BLaER1 (cell line): ENCODE measurements at regions not wholly inside any gene's neighbourhood (a gene's known extent, or its start where the extent isn't known, plus 50 kb on each side); places are given as distances from the start of the nearest gene placed in this dataset.
"Not testable (repeated sequence)": the region's sequence is repeated elsewhere in the genome, so short reads cannot be mapped to it uniquely, and the experiment has no call there.

Experiments
- H3K27ac ChIP-seq: shearing (Covaris generic); formaldehyde crosslinking; 2 replicates; pipeline ENCODE4 v1.8.1; 2022
- H3K27me3 ChIP-seq: shearing (Covaris generic); formaldehyde crosslinking; 2 replicates; pipeline ENCODE4 v1.8.1; 2022
- H3K36me3 ChIP-seq: shearing (Covaris generic); formaldehyde crosslinking; 2 replicates; pipeline ENCODE4 v1.8.1; 2022
- H3K4me1 ChIP-seq: shearing (Covaris generic); formaldehyde crosslinking; 2 replicates; pipeline ENCODE4 v1.8.1; 2022
- H3K4me2 ChIP-seq: shearing (Covaris generic); formaldehyde crosslinking; 2 replicates; pipeline ENCODE4 v1.8.1; 2022
- H3K4me3 ChIP-seq: shearing (Covaris generic); formaldehyde crosslinking; 2 replicates; pipeline ENCODE4 v1.8.1; 2022
- H3K9ac ChIP-seq: shearing (Covaris generic); formaldehyde crosslinking; 2 replicates; pipeline ENCODE4 v1.8.1; 2022
- H3K9me3 ChIP-seq: shearing (Covaris generic); formaldehyde crosslinking; 2 replicates; pipeline ENCODE4 v1.8.1; 2022
- H4K20me1 ChIP-seq: shearing (Covaris generic); formaldehyde crosslinking; 2 replicates; pipeline ENCODE4 v1.8.1; 2022
- Cebpa-rat ChIP-seq: shearing (Covaris generic); IDR thresholded peaks from 2 replicates; pipeline ENCODE4 v1.8.1; 2022

- Histone ChIP-seq H3K9ac (no peak overlapping the region), H4K20me1 (no peaks in the 10 kb centered on the region), H3K4me3 (no peak overlapping the region), H3K4me2 (no peak overlapping the region), H3K27ac (no peak overlapping the region), H3K27me3 (no peaks in the 10 kb centered on the region), H3K36me3 (no peaks in the 10 kb centered on the region), H3K4me1 (no peaks in the 10 kb centered on the region), H3K9me3 (no peaks in the 10 kb centered on the region)
- no peak for TF ChIP-seq Cebpa-rat
These were observed 2246.0 kb downstream of the ARAP2 start for GRCh38 chr4:33998291-33998690.

DNA sequence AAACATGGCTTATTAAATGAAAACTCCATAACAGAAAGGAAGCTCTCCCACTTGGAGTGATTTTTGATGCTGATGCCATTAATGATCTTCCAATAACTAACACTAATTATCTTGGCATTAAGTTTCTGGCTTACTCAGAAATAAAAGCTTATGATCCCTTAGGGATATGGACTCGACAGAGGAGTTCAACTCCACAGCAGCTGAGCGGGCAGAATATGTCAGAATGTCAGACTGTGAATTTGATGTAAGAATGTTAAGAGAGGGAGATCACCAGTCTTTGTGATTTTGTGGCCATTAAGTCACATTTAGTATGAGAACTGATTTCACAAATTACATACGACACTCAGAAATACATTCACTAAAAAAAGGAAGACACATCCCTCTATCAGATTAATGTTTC lies 2244.0 kb downstream of the ARAP2 start:
- Histone ChIP-seq H3K4me2 (no peak overlapping the region), H3K36me3 (no peaks in the 10 kb centered on the region), H3K4me1 (no peaks in the 10 kb centered on the region), H3K27ac (no peak overlapping the region), H3K9ac (no peak overlapping the region), H3K4me3 (no peak overlapping the region), H3K27me3 (no peaks in the 10 kb centered on the region), H4K20me1 (no peaks in the 10 kb centered on the region), H3K9me3 (no peaks in the 10 kb centered on the region)
- no peak for TF ChIP-seq Cebpa-rat

DNA sequence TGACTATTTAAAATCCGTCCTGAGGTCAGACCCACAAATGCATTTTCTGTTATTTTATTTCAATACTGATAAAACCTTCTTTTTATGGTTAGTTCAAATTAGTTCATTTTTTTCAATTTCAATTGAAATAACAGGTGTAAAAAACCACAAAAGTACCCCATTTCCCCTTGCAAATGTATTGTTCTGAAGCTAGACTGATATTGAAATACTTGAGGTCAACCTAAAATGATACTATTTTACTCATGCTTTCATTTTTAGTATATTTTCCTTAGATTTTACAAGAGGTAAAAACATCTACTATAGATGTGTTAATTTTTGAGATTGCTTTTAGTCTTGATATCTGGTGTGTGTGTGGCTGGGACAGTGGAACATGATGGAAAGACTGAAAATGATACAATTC lies 2237.8 kb downstream of the ARAP2 start:
- not testable (repeated sequence) for H3K4me2 ChIP-seq

GRCh38 chr4:34009951-34010350 lies 2234.4 kb downstream of the ARAP2 start:
- no peak overlapping the region for H3K27ac ChIP-seq
- no peak overlapping the region for H3K9ac ChIP-seq
- no peak overlapping the region for H3K4me3 ChIP-seq
- TF ChIP-seq Cebpa-rat = no peak
- no peaks in the 10 kb centered on the region for H3K9me3 ChIP-seq
- H3K4me2 ChIP-seq = no peak overlapping the region
- no peaks in the 10 kb centered on the region for H3K27me3 ChIP-seq
- no peaks in the 10 kb centered on the region for H4K20me1 ChIP-seq
- H3K36me3 ChIP-seq = no peaks in the 10 kb centered on the region
- H3K4me1 ChIP-seq = no peaks in the 10 kb centered on the region

More for the DNA sequence above, 2237.8 kb downstream of the ARAP2 start:
- H4K20me1 ChIP-seq, H3K4me3 ChIP-seq, H3K4me1 ChIP-seq, H3K27ac ChIP-seq, H3K9ac ChIP-seq, H3K36me3 ChIP-seq, H3K27me3 ChIP-seq, H3K9me3 ChIP-seq: not testable (repeated sequence)

DNA sequence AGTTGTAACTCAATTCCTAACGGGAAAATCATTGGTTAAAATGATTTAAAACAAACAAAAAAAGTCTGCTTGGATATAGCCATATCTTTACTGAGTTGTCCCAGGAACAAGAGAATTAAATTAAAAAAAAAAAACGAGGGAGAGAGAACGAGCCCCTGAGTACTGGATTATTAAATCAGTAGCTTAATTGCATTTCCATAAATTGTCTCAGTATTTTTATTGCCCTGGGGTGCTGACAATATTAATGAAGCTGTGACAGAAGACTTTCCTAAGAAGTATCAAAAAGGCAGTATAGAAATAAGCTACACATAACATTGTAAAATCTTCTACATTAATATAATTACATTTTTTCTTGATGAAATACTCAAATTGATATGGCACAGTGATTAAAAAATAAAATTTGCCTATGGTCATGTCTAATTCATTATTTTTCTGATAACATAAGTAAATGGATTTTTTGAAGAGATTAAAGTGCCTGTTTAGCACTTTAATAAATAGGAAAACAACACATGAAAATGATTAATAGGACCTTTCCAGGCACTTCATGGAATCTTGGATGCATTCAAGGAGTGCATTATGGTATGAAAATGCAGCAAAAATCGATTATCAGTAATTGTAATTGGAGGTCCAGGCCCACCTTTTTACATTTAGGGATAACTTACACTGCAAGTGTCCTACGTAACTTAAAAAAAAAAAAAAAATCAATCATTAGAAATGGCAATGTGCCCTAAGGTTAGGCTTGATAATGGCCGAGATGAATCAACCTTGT lies 2233.4 kb downstream of the ARAP2 start:
- H3K27ac ChIP-seq = no peak overlapping the region
- H3K36me3 ChIP-seq = no peaks in the 10 kb centered on the region
- H3K9me3 ChIP-seq = no peaks in the 10 kb centered on the region
- H3K9ac ChIP-seq = no peak overlapping the region
- H3K27me3 ChIP-seq = no peaks in the 10 kb centered on the region
- no peaks in the 10 kb centered on the region for H3K4me1 ChIP-seq
- no peak overlapping the region for H3K4me2 ChIP-seq
- TF ChIP-seq Cebpa-rat = no peak
- H3K4me3 ChIP-seq = no peak overlapping the region
- H4K20me1 ChIP-seq = no peaks in the 10 kb centered on the region

- H4K20me1 ChIP-seq = no peaks in the 10 kb centered on the region
- TF ChIP-seq Cebpa-rat = no peak
- H3K4me3 ChIP-seq = no peak overlapping the region
- H3K4me2 ChIP-seq = no peak overlapping the region
- no peaks in the 10 kb centered on the region for H3K27me3 ChIP-seq
- H3K36me3 ChIP-seq = no peaks in the 10 kb centered on the region
- H3K27ac ChIP-seq = no peak overlapping the region
- H3K4me1 ChIP-seq = no peaks in the 10 kb centered on the region
- no peaks in the 10 kb centered on the region for H3K9me3 ChIP-seq
- no peak overlapping the region for H3K9ac ChIP-seq
These were observed 2209.1 kb downstream of the ARAP2 start for GRCh38 chr4:34035225-34035624.

DNA sequence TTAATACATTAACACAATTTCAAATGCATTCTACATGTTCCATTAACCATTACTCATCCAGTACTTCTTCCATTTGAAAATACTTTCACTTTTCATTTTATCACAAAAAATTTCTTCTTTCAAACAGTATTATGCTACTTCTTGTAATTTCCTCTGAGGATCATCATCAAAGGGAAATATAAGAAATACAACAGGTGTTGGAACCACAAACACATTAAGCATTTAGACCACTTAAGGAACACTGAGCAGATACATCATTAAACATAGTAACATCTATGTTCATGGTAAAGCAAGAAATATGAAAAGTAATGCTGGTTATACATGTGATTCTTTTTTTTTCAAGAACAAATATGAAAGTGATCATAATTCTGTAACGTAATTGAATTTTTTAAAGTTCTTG lies 2207.0 kb downstream of the ARAP2 start:
- H3K4me3 ChIP-seq = no peak overlapping the region
- H3K4me1 ChIP-seq = no peaks in the 10 kb centered on the region
- no peaks in the 10 kb centered on the region for H3K9me3 ChIP-seq
- no peak overlapping the region for H3K4me2 ChIP-seq
- H4K20me1 ChIP-seq = no peaks in the 10 kb centered on the region
- TF ChIP-seq Cebpa-rat = no peak
- H3K36me3 ChIP-seq = no peaks in the 10 kb centered on the region
- no peak overlapping the region for H3K27ac ChIP-seq
- H3K27me3 ChIP-seq = no peaks in the 10 kb centered on the region
- H3K9ac ChIP-seq = no peak overlapping the region

GRCh38 chr4:34039766-34040165 lies 2204.5 kb downstream of the ARAP2 start:
- Histone ChIP-seq H4K20me1 (no peaks in the 10 kb centered on the region), H3K4me2 (no peak overlapping the region), H3K4me1 (no peaks in the 10 kb centered on the region), H3K9ac (no peak overlapping the region), H3K4me3 (no peak overlapping the region), H3K27ac (no peak overlapping the region), H3K27me3 (no peaks in the 10 kb centered on the region), H3K36me3 (no peaks in the 10 kb centered on the region), H3K9me3 (no peaks in the 10 kb centered on the region)
- no peak for TF ChIP-seq Cebpa-rat

GRCh38 chr4:34043131-34043530 lies 2201.2 kb downstream of the ARAP2 start:
- no peak for TF ChIP-seq Cebpa-rat
- Histone ChIP-seq H4K20me1 (no peaks in the 10 kb centered on the region), H3K27ac (no peak overlapping the region), H3K9ac (no peak overlapping the region), H3K9me3 (no peaks in the 10 kb centered on the region), H3K27me3 (no peaks in the 10 kb centered on the region), H3K4me2 (no peak overlapping the region), H3K4me3 (no peak overlapping the region), H3K4me1 (no peaks in the 10 kb centered on the region), H3K36me3 (no peaks in the 10 kb centered on the region)

- Histone ChIP-seq H3K27me3 (no peaks in the 10 kb centered on the region), H3K9ac (no peak overlapping the region), H3K4me1 (no peaks in the 10 kb centered on the region), H3K27ac (no peak overlapping the region), H3K4me2 (no peak overlapping the region), H3K9me3 (no peaks in the 10 kb centered on the region), H4K20me1 (no peaks in the 10 kb centered on the region), H3K4me3 (no peak overlapping the region), H3K36me3 (no peaks in the 10 kb centered on the region)
- TF ChIP-seq Cebpa-rat = no peak
These were observed 2197.7 kb downstream of the ARAP2 start for GRCh38 chr4:34046580-34046979.

GRCh38 chr4:34047363-34047762 lies 2197.0 kb downstream of the ARAP2 start:
- Histone ChIP-seq H3K4me1 (no peaks in the 10 kb centered on the region), H3K27ac (no peak overlapping the region)

More at GRCh38 chr4:34047363-34047762, 2197.0 kb downstream of the ARAP2 start:
- H3K4me2 ChIP-seq = no peak overlapping the region
- H3K9me3 ChIP-seq = no peaks in the 10 kb centered on the region
- no peaks in the 10 kb centered on the region for H4K20me1 ChIP-seq
- H3K36me3 ChIP-seq = no peaks in the 10 kb centered on the region
- TF ChIP-seq Cebpa-rat = no peak
- H3K27me3 ChIP-seq = no peaks in the 10 kb centered on the region
- H3K9ac ChIP-seq = no peak overlapping the region
- H3K4me3 ChIP-seq = no peak overlapping the region
